ENCODE measurements at regions not wholly inside any gene's neighbourhood (a gene's known extent, or its start where the extent isn't known, plus 50 kb on each side); places are given as distances from the start of the nearest gene placed in this dataset.

GRCh38 chr5:124536333-124536732 lies 210.1 kb downstream of the ZNF608 start:
- no TSS peak for BruUV-seq (replicated peaks)
- DNase-seq (ENCODE audit: low read depth, low spot score) (no peak), ATAC-seq (no peak)
- Histone ChIP-seq H3K36me3 (ENCODE audit: control insufficient read depth in 1 of 2, insufficient read depth in 2 of 2, low read length in 2 of 2) (no peaks in the 10 kb centered on the region), H3K79me2 (ENCODE audit: insufficient read depth, low read length) (no peaks in the 10 kb centered on the region), H2AFZ (ENCODE audit: low read depth, low read length, poor library complexity, severe bottlenecking) (no peak overlapping the region), H3K9ac (ENCODE audit: low read length) (no peak overlapping the region), H3K4me2 (ENCODE audit: low read length) (no peak overlapping the region), H3K27ac (ENCODE audit: low read depth, low read length) (no peak overlapping the region), H3K9me2 (ENCODE audit: insufficient read depth) (no peaks in the 10 kb centered on the region), H4K20me1 (ENCODE audit: insufficient read depth) (no peaks in the 10 kb centered on the region), H3K27me3 (ENCODE audit: insufficient read depth, low read length) (no peaks in the 10 kb centered on the region), H3K4me3 (replicated peaks in 1 of 2; ENCODE audit: low read depth in 1 of 2, low read length in 2 of 2) (no peak overlapping the region), H3K9me3 (ENCODE audit: control insufficient read depth in 1 of 2, insufficient read depth in 1 of 2, low read depth in 1 of 2, low read length in 2 of 2) (no peaks in the 10 kb centered on the region), H3K4me1 (ENCODE audit: control insufficient read depth in 1 of 2, insufficient read depth in 2 of 2, low read length in 2 of 2) (no peaks in the 10 kb centered on the region)
- no peak for TF ChIP-seq RAD21 (IDR thresholded peaks at IDR 0.05; ENCODE audit: low read depth)
- no peak for TF ChIP-seq ZNF274 (IDR thresholded peaks at IDR 0.05; ENCODE audit: low read depth, low read length)
- no peak for TF ChIP-seq SRF (IDR thresholded peaks at IDR 0.05; ENCODE audit: low read depth)
- TF ChIP-seq MAX (IDR thresholded peaks at IDR 0.05), result no peak
- TF ChIP-seq SP1 (IDR thresholded peaks at IDR 0.05; ENCODE audit: low read depth), result no peak
- TF ChIP-seq ZBTB33 (IDR thresholded peaks at IDR 0.05; ENCODE audit: extremely low read depth, insufficient replicate concordance, low read length), result no peak
- TF ChIP-seq POLR2AphosphoS5 (IDR thresholded peaks at IDR 0.05; ENCODE audit: low read depth, low read length), result no peak
- TF ChIP-seq FOSL1 (IDR thresholded peaks at IDR 0.05; ENCODE audit: low read depth), result no peak
- TF ChIP-seq YY1 (IDR thresholded peaks at IDR 0.05; ENCODE audit: extremely low read depth, insufficient replicate concordance, low read depth, low read length), result no peak
- TF ChIP-seq EZH2 (IDR thresholded peaks at IDR 0.05), result no peak
- no peak for TF ChIP-seq REST (IDR thresholded peaks at IDR 0.05; ENCODE audit: low read depth)
- TF ChIP-seq SIN3A (IDR thresholded peaks at IDR 0.05; ENCODE audit: low read depth), result no peak
- no peak for TF ChIP-seq CEBPB (IDR thresholded peaks at IDR 0.05; ENCODE audit: low read depth)
- TF ChIP-seq EGR1 (IDR thresholded peaks at IDR 0.05; ENCODE audit: low read depth), result no peak
- no peak for TF ChIP-seq CTCF (IDR thresholded peaks at IDR 0.05 in 2 of 3, conservative IDR thresholded peaks at IDR 0.05 in 1 of 3; ENCODE audit: borderline replicate concordance in 1 of 3, insufficient read depth in 1 of 3, low read depth in 2 of 3, low read length in 2 of 3)
- no peak for TF ChIP-seq EZH2phosphoT487 (IDR thresholded peaks at IDR 0.05; ENCODE audit: borderline replicate concordance)
- TF ChIP-seq TCF7L2 (IDR thresholded peaks at IDR 0.05; ENCODE audit: borderline replicate concordance, extremely low read depth, insufficient read depth, insufficient read length), result no peak
- no peak for TF ChIP-seq CBX3 (IDR thresholded peaks at IDR 0.05; ENCODE audit: low read depth)
- no peak for TF ChIP-seq ELF1 (IDR thresholded peaks at IDR 0.05; ENCODE audit: borderline replicate concordance, low read depth)
- ChIA-PET RAD21 (ENCODE audit: low non-redundant PET in 1 of 2, low total read pairs in 2 of 2, uncharacterized antibody in 2 of 2, unreplicated experiment in 2 of 2) (no interaction called here), CTCF (no interaction called here), POLR2A (no interaction called here)
- intact Hi-C loops (cut with micrococcal nuclease), result no loop called here

Data from HCT116 (cell line).